AG09309 (cell line): ENCODE measurements at regions not wholly inside any gene's neighbourhood (a gene's known extent, or its start where the extent isn't known, plus 50 kb on each side); places are given as distances from the start of the nearest gene placed in this dataset.

Source experiments
- DNase-seq: peaks from one replicate; pipeline ENCODE4 v3.0.0-alpha.2; 2010; ENCODE audit warnings: low read depth
- H3K4me3 ChIP-seq: 2 replicates; pipeline ENCODE4 v1.5.1; 2011; ENCODE audit warnings: mild to moderate bottlenecking, low read depth, low read length, moderate library complexity; ENCODE audit not compliant: control insufficient read depth
- CTCF ChIP-seq: IDR thresholded peaks from 2 replicates; pipeline ENCODE4 v1.5.1; 2011; ENCODE audit warnings: mild to moderate bottlenecking, low read depth, low read length, inconsistent platforms; ENCODE audit not compliant: insufficient read depth, control insufficient read depth; ENCODE audit errors: missing control alignments

GRCh38 chr6:22680950-22681349, 111.6 kb downstream of the HDGFL1 start:
- no peak for TF ChIP-seq CTCF
- H3K4me3 ChIP-seq = no peak overlapping the region
- DNase-seq = no peak

DNA sequence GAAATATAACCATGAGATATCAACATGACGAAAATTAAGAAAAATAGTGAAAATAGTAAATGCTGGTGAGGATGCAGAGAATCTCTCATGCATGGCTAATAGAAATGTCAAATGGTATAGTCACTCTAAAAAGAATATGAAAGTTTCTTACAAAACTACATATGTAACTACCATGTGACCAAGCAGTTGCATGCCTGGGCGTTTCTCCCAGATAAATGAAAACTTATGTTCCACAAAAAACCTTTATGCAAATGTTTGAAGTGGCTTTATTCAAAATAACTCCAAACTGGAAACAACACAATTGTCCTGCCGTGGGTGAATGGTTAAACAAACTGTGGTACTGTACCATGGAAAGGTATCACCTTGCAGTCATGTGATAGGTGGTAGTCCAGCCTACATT, 112.4 kb downstream of the HDGFL1 start:
- no peak for DNase-seq
- no peak for TF ChIP-seq CTCF
- H3K4me3 ChIP-seq = no peak overlapping the region

- H3K4me3 ChIP-seq = no peak overlapping the region
- no peak for TF ChIP-seq CTCF
- DNase-seq = no peak
These were observed 113.6 kb downstream of the HDGFL1 start for GRCh38 chr6:22682979-22683378.

GRCh38 chr6:22690446-22690845, 121.1 kb downstream of the HDGFL1 start:
- no peak overlapping the region for H3K4me3 ChIP-seq
- TF ChIP-seq CTCF = no peak
- no peak for DNase-seq

- no peak for DNase-seq
- H3K4me3 ChIP-seq = no peak overlapping the region
- TF ChIP-seq CTCF = no peak
These were observed 124.8 kb downstream of the HDGFL1 start for GRCh38 chr6:22694092-22694724.

- H3K4me3 ChIP-seq = no peak overlapping the region
- no peak for DNase-seq
- TF ChIP-seq CTCF = no peak
These were observed 127.1 kb downstream of the HDGFL1 start for GRCh38 chr6:22696481-22696880.

- H3K4me3 ChIP-seq = no peak overlapping the region
- no peak for TF ChIP-seq CTCF
- no peak for DNase-seq
These were observed 127.9 kb downstream of the HDGFL1 start for GRCh38 chr6:22697306-22697705.
